ENCODE measurements at regions not wholly inside any gene's neighbourhood (a gene's known extent, or its start where the extent isn't known, plus 50 kb on each side); places are given as distances from the start of the nearest gene placed in this dataset.

DNA sequence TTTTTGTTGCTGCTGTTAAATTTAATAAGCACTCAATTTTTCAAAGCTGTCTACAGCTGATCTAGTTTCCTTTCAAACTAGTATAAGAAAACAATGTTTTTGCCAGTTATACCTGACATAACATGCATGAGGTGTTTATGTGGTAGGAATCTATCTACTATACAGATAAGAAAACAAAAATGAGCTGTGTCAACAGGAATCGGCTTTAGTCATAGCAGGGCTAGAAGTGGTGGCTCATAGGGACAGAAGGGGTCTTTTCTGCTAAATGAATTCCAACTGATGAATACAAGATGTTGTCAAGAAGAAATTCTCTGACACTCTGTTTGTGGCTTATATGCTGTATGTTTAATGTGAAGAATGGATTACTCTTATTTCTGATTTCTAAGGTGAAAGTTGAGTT, 55.7 kb upstream of the CLNK start:
- Histone ChIP-seq H2AFZ (no peak overlapping the region), H3K27me3 (ENCODE audit: control insufficient read depth, insufficient read depth, low read length) (no peaks in the 10 kb centered on the region), H3K27ac (no peak overlapping the region), H3K36me3 (ENCODE audit: control insufficient read depth, insufficient read depth, low read length) (no peaks in the 10 kb centered on the region), H3K9me3 (ENCODE audit: control insufficient read depth, low read length) (no peaks in the 10 kb centered on the region), H3K9ac (no peak overlapping the region), H3K4me1 (no peaks in the 10 kb centered on the region), H3K4me2 (ENCODE audit: low read length) (no peak overlapping the region), H3K79me2 (no peaks in the 10 kb centered on the region), H3K4me3 (ENCODE audit: low read depth, low read length) (no peak overlapping the region)
- TF ChIP-seq, protein P1, sequence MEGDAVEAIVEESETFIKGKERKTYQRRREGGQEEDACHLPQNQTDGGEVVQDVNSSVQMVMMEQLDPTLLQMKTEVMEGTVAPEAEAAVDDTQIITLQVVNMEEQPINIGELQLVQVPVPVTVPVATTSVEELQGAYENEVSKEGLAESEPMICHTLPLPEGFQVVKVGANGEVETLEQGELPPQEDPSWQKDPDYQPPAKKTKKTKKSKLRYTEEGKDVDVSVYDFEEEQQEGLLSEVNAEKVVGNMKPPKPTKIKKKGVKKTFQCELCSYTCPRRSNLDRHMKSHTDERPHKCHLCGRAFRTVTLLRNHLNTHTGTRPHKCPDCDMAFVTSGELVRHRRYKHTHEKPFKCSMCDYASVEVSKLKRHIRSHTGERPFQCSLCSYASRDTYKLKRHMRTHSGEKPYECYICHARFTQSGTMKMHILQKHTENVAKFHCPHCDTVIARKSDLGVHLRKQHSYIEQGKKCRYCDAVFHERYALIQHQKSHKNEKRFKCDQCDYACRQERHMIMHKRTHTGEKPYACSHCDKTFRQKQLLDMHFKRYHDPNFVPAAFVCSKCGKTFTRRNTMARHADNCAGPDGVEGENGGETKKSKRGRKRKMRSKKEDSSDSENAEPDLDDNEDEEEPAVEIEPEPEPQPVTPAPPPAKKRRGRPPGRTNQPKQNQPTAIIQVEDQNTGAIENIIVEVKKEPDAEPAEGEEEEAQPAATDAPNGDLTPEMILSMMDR (IDR thresholded peaks at IDR 0.05): no peak

DNA sequence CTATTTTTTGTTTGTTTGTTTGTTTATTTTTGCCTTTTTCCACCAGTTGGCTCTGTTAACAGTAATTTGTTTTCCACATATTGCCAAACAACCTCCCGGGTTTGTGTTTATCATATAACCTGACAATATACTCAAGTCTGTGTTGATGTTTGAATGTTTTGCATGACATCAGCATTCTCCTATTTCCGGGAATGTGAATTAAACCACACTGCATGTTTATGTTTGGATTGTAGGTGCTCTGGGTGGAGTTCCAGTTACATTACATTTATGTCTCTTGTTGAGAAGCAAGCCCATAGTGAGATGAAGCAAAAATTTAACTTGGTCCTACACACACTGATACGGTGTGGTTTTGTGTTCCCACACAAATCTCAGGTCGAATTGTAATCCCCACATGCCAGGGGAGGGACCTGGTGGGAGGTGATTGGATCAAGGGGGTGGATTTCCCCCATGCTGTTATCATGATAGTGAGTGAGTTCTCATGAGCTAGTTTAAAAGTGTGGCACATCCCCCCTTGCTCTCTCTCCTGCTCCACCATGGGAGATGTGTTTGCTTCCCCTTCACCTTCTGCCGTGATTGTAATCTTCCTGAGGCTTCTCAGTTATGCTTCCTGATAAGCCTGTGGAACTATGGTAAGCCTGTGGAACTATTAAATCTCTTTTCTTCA, 54.4 kb upstream of the CLNK start:
- TF ChIP-seq, protein P1 (IDR thresholded peaks at IDR 0.05): no peak
- Histone ChIP-seq H3K4me3 (ENCODE audit: low read depth, low read length) (no peak overlapping the region), H2AFZ (no peak overlapping the region), H3K4me1 (no peaks in the 10 kb centered on the region), H3K9ac (no peak overlapping the region), H3K9me3 (ENCODE audit: control insufficient read depth, low read length) (no peaks in the 10 kb centered on the region), H3K4me2 (ENCODE audit: low read length) (no peak overlapping the region), H3K36me3 (ENCODE audit: control insufficient read depth, insufficient read depth, low read length) (no peaks in the 10 kb centered on the region), H3K79me2 (no peaks in the 10 kb centered on the region), H3K27ac (no peak overlapping the region), H3K27me3 (ENCODE audit: control insufficient read depth, insufficient read depth, low read length) (no peaks in the 10 kb centered on the region)

DNA sequence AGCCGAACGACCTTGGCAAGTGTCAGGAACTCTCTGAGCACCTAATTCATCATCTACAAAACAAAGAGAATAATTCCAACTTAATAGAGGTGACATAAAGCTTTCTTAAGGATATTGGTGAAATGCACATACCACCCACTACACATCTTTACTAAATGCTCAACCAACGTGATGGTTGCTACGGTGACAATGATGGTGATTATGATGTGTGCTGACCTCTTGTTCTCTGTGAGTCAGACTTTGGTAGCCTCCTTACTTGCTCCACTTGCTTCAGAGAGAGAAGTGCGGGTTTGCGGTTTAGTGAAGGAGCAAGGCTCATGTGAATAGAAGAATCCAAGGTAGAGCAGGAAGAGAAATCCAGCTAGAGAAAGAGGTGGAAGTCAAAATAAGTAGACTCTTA, 52.8 kb upstream of the CLNK start:
- Histone ChIP-seq H3K27me3 (ENCODE audit: control insufficient read depth, insufficient read depth, low read length) (no peaks in the 10 kb centered on the region), H3K4me3 (ENCODE audit: low read depth, low read length) (no peak overlapping the region), H3K4me2 (ENCODE audit: low read length) (no peak overlapping the region), H2AFZ (no peak overlapping the region), H3K36me3 (ENCODE audit: control insufficient read depth, insufficient read depth, low read length) (no peaks in the 10 kb centered on the region), H3K9ac (no peak overlapping the region), H3K4me1 (no peaks in the 10 kb centered on the region), H3K27ac (no peak overlapping the region), H3K9me3 (ENCODE audit: control insufficient read depth, low read length) (no peaks in the 10 kb centered on the region), H3K79me2 (no peaks in the 10 kb centered on the region)
- TF ChIP-seq, protein P1 (IDR thresholded peaks at IDR 0.05): no peak

DNA sequence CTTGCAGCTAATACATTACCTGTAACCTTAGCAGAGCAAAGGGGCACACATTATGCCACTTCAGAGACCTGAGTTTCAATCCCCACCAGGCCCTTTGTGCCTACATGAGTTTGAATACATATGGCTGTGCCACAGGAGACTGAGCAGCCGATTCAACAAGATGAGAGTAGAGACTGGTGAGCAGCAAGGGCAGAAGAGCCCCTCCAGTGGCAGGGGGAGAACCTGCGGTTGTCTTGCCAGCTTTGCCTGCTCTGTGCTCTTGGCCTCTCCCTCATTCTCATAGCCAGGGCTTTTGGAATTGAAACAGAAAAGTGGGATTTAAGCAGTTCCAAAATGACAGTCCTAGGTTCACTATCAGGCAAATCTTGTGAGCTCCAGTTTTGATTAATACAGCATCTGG, 52.3 kb upstream of the CLNK start:
- TF ChIP-seq, protein P1 (IDR thresholded peaks at IDR 0.05): no peak
- H3K27ac ChIP-seq: no peak overlapping the region
- H3K9ac ChIP-seq: no peak overlapping the region
- H3K9me3 ChIP-seq (ENCODE audit: control insufficient read depth, low read length): no peaks in the 10 kb centered on the region
- H3K4me1 ChIP-seq: no peaks in the 10 kb centered on the region
- H2AFZ ChIP-seq: no peak overlapping the region
- H3K36me3 ChIP-seq (ENCODE audit: control insufficient read depth, insufficient read depth, low read length): no peaks in the 10 kb centered on the region
- no peaks in the 10 kb centered on the region for H3K27me3 ChIP-seq (ENCODE audit: control insufficient read depth, insufficient read depth, low read length)
- no peak overlapping the region for H3K4me3 ChIP-seq (ENCODE audit: low read depth, low read length)
- no peaks in the 10 kb centered on the region for H3K79me2 ChIP-seq
- H3K4me2 ChIP-seq (ENCODE audit: low read length): no peak overlapping the region

DNA sequence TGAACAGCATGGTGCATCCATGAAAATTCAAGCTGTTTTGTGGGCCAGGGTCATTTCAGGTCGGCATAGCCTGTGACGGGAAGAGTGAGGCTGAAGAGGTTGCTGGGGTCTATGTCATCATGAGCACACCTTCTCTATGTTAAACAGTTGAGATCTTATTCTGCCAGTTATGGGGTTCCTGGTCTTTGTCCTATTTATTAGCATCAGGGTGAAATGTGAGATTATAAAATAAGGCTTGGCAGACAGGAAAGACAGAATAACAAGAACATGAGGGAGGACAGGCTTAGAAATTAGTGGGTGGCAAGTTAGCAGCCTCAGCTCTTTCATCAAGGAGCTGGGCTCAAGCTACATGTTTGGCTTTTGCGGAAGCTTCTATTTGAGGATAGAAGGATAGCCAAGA, 51.7 kb upstream of the CLNK start:
- Histone ChIP-seq H3K4me3 (ENCODE audit: low read depth, low read length) (no peak overlapping the region), H3K4me1 (no peaks in the 10 kb centered on the region), H3K27me3 (ENCODE audit: control insufficient read depth, insufficient read depth, low read length) (no peaks in the 10 kb centered on the region), H3K9me3 (ENCODE audit: control insufficient read depth, low read length) (no peaks in the 10 kb centered on the region), H3K4me2 (ENCODE audit: low read length) (no peak overlapping the region), H3K9ac (no peak overlapping the region), H3K27ac (no peak overlapping the region), H3K79me2 (no peaks in the 10 kb centered on the region), H3K36me3 (ENCODE audit: control insufficient read depth, insufficient read depth, low read length) (no peaks in the 10 kb centered on the region), H2AFZ (no peak overlapping the region)
- TF ChIP-seq, protein P1 (IDR thresholded peaks at IDR 0.05): no peak
